ENCODE measurements at regions not wholly inside any gene's neighbourhood (a gene's known extent, or its start where the extent isn't known, plus 50 kb on each side); places are given as distances from the start of the nearest gene placed in this dataset.

GRCh38 chr2:226143091-226143490 lies 656.5 kb downstream of the IRS1 start:
- TF ChIP-seq EZH2phosphoT487 (IDR thresholded peaks at IDR 0.05; ENCODE audit: insufficient read depth, low read depth) (no peak), EZH2 (IDR thresholded peaks at IDR 0.05; ENCODE audit: insufficient read depth, poor library complexity, severe bottlenecking) (no peak)

Measured in GM23248 (cell line).